Vagina (tissue), 2 donors: ENCODE measurements at regions not wholly inside any gene's neighbourhood (a gene's known extent, or its start where the extent isn't known, plus 50 kb on each side); places are given as distances from the start of the nearest gene placed in this dataset.

Experiments used
- DNase-seq, 2 donors: peaks; one replicate each; pipeline ENCODE4 v3.0.0-alpha.2; 2017; ENCODE audit errors: extremely low spot score in 2 of 2
- H3K27ac ChIP-seq: fragments of 200-600 bp; sonication (generic); one replicate; pipeline ENCODE4 v1.5.1; 2019
- H3K27me3 ChIP-seq: fragments of 200-600 bp; sonication (generic); one replicate; pipeline ENCODE4 v1.5.1; 2019
- H3K36me3 ChIP-seq, 2 donors: fragments of 200-600 bp; sonication (generic); one replicate each; pipeline ENCODE4 v1.5.1; 2017 to 2019
- H3K4me1 ChIP-seq: fragments of 200-600 bp; sonication (generic); one replicate; pipeline ENCODE4 v1.5.1; 2019
- H3K4me3 ChIP-seq, 2 donors: fragments of 200-600 bp; sonication (generic); 1 replicate in 1 of 2; 2 replicates in 1 of 2; pipeline ENCODE4 v1.5.1; 2016 to 2019
- H3K9me3 ChIP-seq: fragments of 200-600 bp; sonication (generic); one replicate; pipeline ENCODE4 v1.5.1; 2019
- POLR2A ChIP-seq, 2 donors: fragments of 450-650 bp; IDR thresholded peaks; one replicate each; pipeline ENCODE4 v1.6.1; 2017; ENCODE audit warnings: antibody characterized with exemption in 2 of 2, mild to moderate bottlenecking in 2 of 2, moderate library complexity in 2 of 2
- POLR2AphosphoS5 ChIP-seq, 2 donors: sonication (generic); formaldehyde crosslinking; IDR thresholded peaks; one replicate each; pipeline ENCODE4 v1.9.0; 2017; ENCODE audit warnings: antibody characterized with exemption in 2 of 2, mild to moderate bottlenecking in 2 of 2, low read depth in 1 of 2; ENCODE audit not compliant: insufficient read depth in 1 of 2
- intact Hi-C: fragments of 100-400 bp; cut with DNase I; formaldehyde crosslinking; loops from one replicate; pipeline ENCODE4 v1.15.1; 2023
- TF ChIP-seq, protein P1 (sequence below), 3 experiments: fragments of 450-650 bp in 2 of 3; fragments of 200-600 bp in 1 of 3; sonication (generic) in 1 of 3; IDR thresholded peaks; one replicate each; pipeline ENCODE4 v1.5.1; 2017 to 2019; ENCODE audit warnings: antibody characterized with exemption in 3 of 3, mild to moderate bottlenecking in 2 of 3, moderate library complexity in 2 of 3

- Histone ChIP-seq H3K4me1 (no peaks in the 10 kb centered on the region), H3K36me3 (no peaks in the 10 kb centered on the region), H3K27ac (no peak overlapping the region), H3K9me3 (no peaks in the 10 kb centered on the region), H3K27me3 (no peaks in the 10 kb centered on the region), H3K4me3 (no peak overlapping the region)
- intact Hi-C loops = no loop called here
- no peak for DNase-seq
- TF ChIP-seq, protein P1, sequence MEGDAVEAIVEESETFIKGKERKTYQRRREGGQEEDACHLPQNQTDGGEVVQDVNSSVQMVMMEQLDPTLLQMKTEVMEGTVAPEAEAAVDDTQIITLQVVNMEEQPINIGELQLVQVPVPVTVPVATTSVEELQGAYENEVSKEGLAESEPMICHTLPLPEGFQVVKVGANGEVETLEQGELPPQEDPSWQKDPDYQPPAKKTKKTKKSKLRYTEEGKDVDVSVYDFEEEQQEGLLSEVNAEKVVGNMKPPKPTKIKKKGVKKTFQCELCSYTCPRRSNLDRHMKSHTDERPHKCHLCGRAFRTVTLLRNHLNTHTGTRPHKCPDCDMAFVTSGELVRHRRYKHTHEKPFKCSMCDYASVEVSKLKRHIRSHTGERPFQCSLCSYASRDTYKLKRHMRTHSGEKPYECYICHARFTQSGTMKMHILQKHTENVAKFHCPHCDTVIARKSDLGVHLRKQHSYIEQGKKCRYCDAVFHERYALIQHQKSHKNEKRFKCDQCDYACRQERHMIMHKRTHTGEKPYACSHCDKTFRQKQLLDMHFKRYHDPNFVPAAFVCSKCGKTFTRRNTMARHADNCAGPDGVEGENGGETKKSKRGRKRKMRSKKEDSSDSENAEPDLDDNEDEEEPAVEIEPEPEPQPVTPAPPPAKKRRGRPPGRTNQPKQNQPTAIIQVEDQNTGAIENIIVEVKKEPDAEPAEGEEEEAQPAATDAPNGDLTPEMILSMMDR (IDR thresholded peaks at IDR 0.05) = no peak
Observed at GRCh38 chr4:184897895-184898294, 72.1 kb upstream of the ACSL1 start.

DNA sequence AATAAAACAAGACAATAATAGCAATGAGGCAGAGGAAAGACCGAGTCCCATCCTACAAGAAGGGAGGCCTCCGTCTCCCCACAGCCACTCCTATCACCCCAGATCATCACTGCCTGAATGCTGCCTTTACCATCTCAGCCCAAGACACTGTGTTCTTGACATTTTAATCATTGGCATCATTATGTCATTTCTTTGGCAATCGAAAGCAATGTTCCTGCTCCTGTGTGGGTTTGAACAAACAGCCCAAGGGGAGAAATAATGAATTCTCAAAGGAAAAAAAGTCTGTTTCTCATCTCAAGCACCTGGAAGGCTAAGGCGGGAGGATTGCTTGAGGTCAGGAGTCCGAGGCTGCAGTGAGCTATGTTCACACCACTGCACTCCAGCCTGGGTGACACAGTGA lies 73.0 kb upstream of the ACSL1 start:
- Histone ChIP-seq H3K27me3 (no peaks in the 10 kb centered on the region), H3K36me3 (no peaks in the 10 kb centered on the region), H3K4me1 (no peaks in the 10 kb centered on the region), H3K27ac (no peak overlapping the region), H3K4me3 (no peak overlapping the region), H3K9me3 (no peaks in the 10 kb centered on the region)
- intact Hi-C loops = no loop called here
- TF ChIP-seq POLR2A (IDR thresholded peaks at IDR 0.05) (no peak), POLR2AphosphoS5 (IDR thresholded peaks at IDR 0.05; ENCODE audit: insufficient read depth in 1 of 2, low read depth in 1 of 2) (no peak)
- TF ChIP-seq, protein P1 (IDR thresholded peaks at IDR 0.05) = no peak
- DNase-seq = no peak

GRCh38 chr4:184899261-184900134 lies 73.7 kb upstream of the ACSL1 start:
- Histone ChIP-seq H3K4me1 (no peaks in the 10 kb centered on the region), H3K9me3 (no peaks in the 10 kb centered on the region), H3K27me3 (no peaks in the 10 kb centered on the region), H3K36me3 (no peaks in the 10 kb centered on the region), H3K4me3 (no peak overlapping the region), H3K27ac (no peak overlapping the region)
- no peak for DNase-seq
- TF ChIP-seq, protein P1 (IDR thresholded peaks at IDR 0.05) = no peak
- no peak for TF ChIP-seq POLR2A (IDR thresholded peaks at IDR 0.05)
- TF ChIP-seq POLR2AphosphoS5 (IDR thresholded peaks at IDR 0.05; ENCODE audit: insufficient read depth in 1 of 2, low read depth in 1 of 2) = no peak
- intact Hi-C loops = no loop called here

- TF ChIP-seq POLR2AphosphoS5 (IDR thresholded peaks at IDR 0.05; ENCODE audit: insufficient read depth in 1 of 2, low read depth in 1 of 2) (no peak), POLR2A (IDR thresholded peaks at IDR 0.05) (no peak)
- TF ChIP-seq, protein P1 (IDR thresholded peaks at IDR 0.05) = no peak
- H3K4me3 ChIP-seq = no peak overlapping the region
- H3K9me3 ChIP-seq = no peaks in the 10 kb centered on the region
- DNase-seq = no peak
- no peaks in the 10 kb centered on the region for H3K36me3 ChIP-seq
- intact Hi-C loops = no loop called here
- H3K27ac ChIP-seq = no peak overlapping the region
- H3K27me3 ChIP-seq = no peaks in the 10 kb centered on the region
- H3K4me1 ChIP-seq = no peaks in the 10 kb centered on the region
Observed at GRCh38 chr4:184900184-184900583, 74.4 kb upstream of the ACSL1 start.

DNA sequence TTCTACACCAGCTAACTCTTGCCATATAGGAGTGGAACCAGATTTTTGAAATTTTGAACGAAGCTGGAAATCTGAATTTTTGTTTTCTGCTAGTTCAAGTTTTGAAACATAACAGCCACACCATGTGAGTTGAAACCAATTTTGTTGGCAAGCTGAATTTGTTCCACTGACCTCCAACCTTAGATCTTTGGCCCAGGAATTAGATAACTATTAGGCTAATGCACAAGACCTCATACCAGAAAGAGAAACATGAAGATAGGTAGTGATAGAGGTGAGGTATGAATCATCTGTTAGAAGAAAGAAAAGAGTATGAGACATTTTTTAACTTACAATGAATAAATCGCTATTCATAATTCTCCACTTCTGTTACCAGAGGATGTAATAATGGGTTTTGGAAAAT lies 76.8 kb upstream of the ACSL1 start:
- Histone ChIP-seq H3K4me3 (no peak overlapping the region), H3K27me3 (no peaks in the 10 kb centered on the region), H3K9me3 (no peaks in the 10 kb centered on the region), H3K27ac (no peak overlapping the region), H3K36me3 (no peaks in the 10 kb centered on the region), H3K4me1 (peaks cover 5% of the 10 kb centered on the region)
- TF ChIP-seq POLR2A (IDR thresholded peaks at IDR 0.05) (no peak), POLR2AphosphoS5 (IDR thresholded peaks at IDR 0.05; ENCODE audit: insufficient read depth in 1 of 2, low read depth in 1 of 2) (no peak)
- TF ChIP-seq, protein P1 (IDR thresholded peaks at IDR 0.05) = no peak
- intact Hi-C loops = no loop called here
- DNase-seq = no peak
